GM18502 (cell line): ENCODE measurements at regions not wholly inside any gene's neighbourhood (a gene's known extent, or its start where the extent isn't known, plus 50 kb on each side); places are given as distances from the start of the nearest gene placed in this dataset.
A peak's percentile ranks its signal among the peaks of the same experiment; 100 is the strongest.

Experiments used
- ATAC-seq: cut with Tn5 transposase; IDR thresholded peaks from one replicate; pipeline ENCODE4 v1.9.1; 2021; ENCODE audit warnings: mild to moderate bottlenecking; ENCODE audit not compliant: unreplicated experiment, poor library complexity

GRCh38 chr10:88193018-88193417 is 329.6 kb downstream of the PTEN start:
- no peak for ATAC-seq

DNA sequence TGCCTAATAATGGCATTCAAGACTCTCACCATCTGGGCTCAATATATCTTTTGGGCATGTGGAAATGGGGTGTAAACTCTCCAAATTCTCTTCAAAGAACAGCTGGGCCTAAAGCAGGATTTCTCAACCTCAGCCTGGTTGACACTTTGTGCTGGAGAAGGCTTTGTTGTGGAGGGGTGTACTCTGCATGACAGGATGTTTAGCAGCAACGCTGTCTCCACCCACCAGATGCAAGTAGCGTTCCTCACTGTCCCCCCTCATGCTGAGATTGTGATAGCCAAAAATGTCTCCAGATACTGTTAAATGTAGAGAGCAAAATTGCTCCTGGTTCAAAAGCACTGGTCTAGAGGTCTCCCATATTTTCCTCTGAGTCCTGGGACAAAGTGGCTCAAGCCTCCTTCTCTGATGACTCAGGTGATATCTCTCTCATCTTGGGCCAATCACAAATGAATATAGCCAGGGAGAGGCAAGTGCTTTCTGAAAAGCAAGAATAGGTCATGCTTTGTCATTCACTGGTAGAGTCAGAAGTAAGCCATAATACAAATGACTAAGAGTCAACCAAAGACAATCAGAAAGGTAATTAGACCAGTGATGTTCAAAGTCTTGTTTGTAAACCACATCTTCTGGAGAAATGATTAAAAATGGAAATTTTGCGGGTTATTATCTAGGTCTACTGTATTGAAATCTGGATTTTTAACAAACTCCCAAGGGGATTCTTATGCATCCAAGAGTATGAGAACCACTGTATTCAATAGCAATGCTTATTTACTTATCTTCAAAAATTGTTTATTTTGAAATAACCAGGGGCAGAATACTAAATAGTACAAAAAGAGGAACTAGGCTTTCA is 330.8 kb downstream of the PTEN start:
- ATAC-seq, result no peak

DNA sequence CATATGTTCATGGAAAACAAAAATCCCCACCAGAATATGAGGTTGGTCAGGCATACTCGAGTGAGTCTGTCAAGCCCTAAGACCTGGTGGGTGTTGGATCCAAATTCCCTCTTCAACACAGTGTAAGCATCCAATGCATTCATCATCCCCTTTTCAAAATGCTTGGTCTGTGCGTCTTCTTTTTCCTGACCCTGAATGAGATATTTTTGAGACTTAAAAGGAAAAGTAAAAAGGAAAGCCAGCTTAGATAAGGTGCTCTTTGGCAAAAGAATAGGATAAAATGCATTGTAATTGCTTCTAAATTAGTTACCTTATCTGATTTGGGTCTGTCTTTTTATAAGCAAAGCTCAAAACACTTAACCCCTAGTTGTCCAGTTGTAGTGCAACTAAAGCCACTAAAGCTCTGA is 331.5 kb downstream of the PTEN start:
- ATAC-seq, result no peak

- ATAC-seq, result no peak
Observed at GRCh38 chr10:88195841-88196240, 332.4 kb downstream of the PTEN start.

- no peak for ATAC-seq
Observed at GRCh38 chr10:88196291-88196690, 332.9 kb downstream of the PTEN start.

GRCh38 chr10:88198023-88198422 is 334.6 kb downstream of the PTEN start:
- no peak for ATAC-seq

DNA sequence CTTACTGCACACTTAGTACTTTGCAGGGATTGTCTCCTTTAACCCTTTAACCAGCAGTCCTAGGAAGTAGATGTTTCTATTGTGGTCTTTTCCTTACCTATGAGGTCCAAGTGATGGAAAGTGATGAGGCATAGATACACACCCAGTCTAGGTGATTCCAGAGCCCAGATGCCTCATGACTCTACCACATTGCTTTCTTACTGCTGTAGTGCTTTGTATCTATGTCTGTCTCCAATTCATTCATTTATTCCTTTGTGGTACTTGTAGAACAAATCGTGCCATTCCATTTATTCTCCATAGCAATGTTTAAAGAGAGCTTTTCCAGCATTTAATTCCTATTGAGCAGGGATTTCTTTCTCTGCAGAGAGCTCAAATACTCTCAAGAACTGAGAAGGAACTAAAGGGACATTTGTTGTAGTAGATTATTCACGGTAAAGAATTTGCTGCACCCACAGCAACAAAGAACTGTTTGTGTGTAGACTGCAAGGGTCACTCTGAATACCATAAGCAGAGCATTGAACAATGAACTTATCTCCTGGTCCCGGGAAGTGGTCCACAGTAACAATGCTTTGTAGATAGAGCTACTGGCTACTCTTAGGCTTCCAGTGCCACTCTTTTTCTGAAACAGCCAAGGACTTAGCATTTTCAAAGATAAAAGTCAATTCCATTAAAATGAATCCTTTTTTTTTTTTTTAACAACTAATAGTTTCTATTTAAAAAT is 337.0 kb downstream of the PTEN start:
- no peak for ATAC-seq

GRCh38 chr10:88205842-88206446 is 342.5 kb downstream of the PTEN start:
- no peak for ATAC-seq

DNA sequence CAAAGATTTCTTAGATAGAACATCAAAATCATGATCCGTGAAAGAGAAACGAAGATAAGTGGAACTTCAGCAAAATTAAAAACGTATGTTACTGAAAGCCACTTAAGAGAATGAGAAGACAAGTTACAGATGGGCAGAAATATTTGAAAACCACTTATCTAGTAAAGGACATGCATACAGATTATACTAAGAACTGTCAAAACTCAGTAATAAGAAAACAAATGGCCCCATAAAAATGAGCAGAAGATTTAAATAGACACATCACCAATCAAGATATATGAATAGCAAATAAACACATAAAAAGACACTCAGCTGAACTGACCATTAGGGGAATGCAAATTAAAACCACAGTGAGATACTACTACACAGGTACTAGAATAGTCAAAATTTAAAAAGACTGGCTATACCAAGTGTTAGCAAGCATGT is 343.7 kb downstream of the PTEN start:
- no peak for ATAC-seq

DNA sequence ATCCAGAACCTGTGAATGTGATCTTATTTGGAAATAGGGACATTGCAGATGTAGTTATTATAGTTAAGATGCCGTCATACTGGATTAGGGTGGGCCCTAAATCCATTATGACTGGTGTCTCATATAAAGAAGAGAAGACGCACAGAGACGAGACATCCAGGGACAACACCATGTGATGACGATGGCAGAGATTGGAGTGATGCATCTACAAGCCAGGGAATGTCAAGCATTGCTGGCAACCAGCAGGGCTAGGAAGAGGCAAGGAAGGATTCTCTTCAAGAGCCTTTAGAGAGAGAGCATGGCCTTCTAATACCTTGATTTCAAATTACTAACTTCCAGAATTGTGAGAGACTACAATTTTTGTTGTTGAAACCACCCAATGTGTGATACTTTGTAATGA is 345.8 kb downstream of the PTEN start:
- ATAC-seq, result no peak

GRCh38 chr10:88209837-88210561 is 346.6 kb downstream of the PTEN start:
- ATAC-seq, result no peak

DNA sequence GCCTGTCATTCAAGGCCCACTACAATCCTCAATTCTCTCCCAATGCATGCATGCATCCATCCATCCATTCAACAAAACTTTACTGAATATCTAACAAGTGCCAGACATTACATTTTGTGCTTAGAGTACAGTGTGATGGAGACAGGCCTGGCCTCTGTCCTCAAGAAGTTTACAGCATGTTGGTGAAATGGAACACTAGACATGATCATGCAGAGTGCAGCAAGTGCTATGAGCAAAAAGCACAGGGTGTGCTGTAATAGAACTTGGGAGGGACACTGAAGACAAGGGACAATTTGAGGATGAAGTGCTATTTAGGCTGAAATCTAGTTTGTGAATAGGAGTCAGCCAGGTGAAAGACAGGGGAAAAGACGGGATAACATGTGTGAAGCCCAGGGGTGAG is 347.8 kb downstream of the PTEN start:
- ATAC-seq, result no peak

- no peak for ATAC-seq
Observed at GRCh38 chr10:88212069-88212468, 348.6 kb downstream of the PTEN start.

DNA sequence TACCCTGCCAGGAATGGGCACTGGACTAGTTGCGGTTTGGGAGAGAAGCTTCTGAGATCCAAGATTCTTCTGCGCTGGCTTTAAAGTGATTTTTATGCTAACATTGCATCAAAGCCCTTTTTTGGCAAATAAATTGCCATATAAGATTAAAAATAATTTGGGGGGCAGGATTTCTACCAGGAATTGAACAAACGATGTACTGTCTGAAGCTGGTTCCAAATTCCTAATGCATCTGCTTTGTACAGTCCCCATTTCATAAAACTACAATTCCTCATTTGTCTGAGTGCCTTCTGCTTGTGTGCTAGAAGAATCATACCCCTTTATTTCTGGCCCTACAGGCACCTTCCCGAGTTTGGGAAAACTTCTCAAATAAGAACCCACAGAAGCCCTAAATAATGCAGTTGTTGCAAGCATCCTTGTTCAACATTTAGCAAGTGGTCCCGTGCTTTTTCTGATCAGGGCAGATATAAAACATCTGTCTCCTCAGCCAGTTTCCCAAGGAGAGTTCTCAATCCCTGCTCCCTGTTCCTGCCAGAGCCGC is 349.7 kb downstream of the PTEN start:
- no peak for ATAC-seq

DNA sequence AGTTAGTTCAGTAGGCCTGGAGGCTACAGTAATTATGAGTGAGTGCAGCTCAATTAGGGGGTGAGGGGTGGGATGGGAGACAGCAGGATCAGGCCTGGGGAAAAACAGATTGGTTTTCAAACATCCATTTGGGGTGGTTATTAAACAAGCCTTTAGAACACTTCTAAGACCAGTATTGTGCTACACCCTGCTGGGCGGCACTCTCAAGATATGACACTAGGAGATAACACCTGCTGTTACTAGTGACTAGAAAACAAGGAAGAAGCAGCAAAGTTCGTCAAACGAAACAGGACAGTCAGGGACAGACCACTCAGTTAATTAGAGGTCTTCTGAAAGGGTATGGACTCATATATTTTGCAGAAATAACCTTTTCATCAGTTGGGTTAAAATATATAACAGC is 353.6 kb downstream of the PTEN start:
- ATAC-seq, result peak; percentile 59

GRCh38 chr10:88218362-88218761 is 354.9 kb downstream of the PTEN start:
- ATAC-seq, result no peak

DNA sequence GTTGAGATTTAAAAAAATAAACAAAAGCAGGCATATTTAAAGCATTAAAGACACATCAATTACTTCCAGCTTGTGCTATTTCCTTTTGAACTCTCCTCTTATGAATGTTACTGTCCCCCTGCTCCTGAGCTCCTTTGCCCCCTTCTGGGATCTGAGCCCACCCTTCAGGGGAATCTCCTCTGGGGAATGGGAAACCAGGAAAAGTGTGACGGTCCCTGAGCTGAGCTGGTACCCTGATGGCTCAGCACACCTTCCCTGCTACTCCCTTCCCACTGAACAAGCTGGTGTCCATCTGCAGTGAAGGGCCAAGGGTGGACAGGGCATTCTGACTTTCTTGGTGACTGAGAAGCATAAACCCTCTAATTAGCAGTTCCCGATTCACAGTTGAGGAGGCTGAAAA is 356.3 kb downstream of the PTEN start:
- no peak for ATAC-seq

DNA sequence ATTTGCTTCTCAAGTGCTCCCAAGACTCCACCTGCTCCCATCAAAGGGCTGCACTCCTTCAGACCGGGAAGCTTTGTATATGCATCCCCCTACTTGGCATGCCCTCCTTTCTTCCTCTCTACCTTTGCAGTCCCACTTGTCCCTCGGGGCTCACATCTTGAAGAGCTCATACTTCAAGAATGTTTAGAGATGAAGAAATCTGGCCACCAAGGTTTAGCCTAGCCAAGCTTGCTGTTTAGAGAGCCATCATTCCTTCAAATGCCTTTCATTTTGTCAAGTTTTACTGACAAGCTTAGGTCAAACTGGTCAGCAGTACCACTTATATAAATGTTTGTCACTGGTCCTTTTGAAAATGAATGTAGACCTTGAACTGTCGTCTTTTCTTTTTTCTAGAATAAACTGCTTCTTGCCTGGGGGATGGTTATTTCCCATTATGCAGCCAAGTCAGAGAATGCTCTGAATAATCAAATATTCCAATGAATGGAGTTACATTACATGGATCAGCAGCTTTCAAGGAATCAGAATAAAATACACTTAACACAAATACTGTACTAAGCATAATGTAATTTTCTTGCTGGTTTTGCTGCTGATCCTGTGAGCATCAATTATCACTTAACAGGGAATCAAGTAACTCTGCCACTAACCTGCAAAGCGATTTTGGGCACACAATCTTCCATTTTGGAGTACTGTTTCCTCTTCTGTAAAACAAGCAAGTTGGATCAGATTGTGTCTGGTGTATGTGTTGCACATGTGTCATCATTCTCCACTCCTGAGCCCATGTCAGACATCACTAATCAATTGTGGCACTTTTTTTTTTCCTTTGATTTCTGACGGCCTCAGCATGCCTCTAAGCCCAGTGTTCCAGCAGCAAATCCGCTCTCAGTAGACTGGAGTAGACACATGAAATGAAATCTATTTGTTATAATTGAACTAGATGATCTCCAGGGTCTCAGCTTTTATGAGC is 357.9 kb downstream of the PTEN start:
- ATAC-seq, result no peak

DNA sequence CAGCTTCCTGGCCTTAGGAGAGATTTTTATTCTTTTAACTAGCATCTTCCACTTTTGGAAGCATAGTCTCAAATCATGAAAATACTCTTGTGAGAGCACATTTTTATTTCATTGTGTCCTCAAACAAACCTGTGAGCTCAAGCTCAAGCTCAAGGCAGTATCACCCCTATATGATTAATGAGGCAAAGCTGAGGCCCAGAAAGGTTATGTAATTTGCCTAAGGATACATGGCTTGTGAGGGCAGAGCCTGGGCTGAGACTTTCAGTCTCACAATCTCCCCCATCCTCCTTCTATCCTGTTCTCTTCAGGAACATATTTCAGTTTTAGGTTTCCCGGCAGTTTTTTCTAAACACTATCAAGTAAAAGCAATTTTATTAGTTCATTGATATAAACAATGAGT is 359.5 kb downstream of the PTEN start:
- no peak for ATAC-seq
